Kidney epithelial cell (primary cell): ENCODE measurements at regions not wholly inside any gene's neighbourhood (a gene's known extent, or its start where the extent isn't known, plus 50 kb on each side); places are given as distances from the start of the nearest gene placed in this dataset.

ENCODE experiments used
- DNase-seq: peaks from one replicate; pipeline ENCODE4 v3.0.0-alpha.2; 2010; ENCODE audit warnings: low read depth
- H3K27me3 ChIP-seq: 2 replicates; pipeline ENCODE4 v1.6.0; 2011; ENCODE audit warnings: low read length; ENCODE audit not compliant: control insufficient read depth, insufficient read depth
- H3K36me3 ChIP-seq: 2 replicates; pipeline ENCODE4 v1.5.1; 2011; ENCODE audit warnings: low read length; ENCODE audit not compliant: control insufficient read depth, insufficient read depth
- H3K4me3 ChIP-seq: 2 replicates; pipeline ENCODE4 v1.5.1; 2011; ENCODE audit warnings: low read depth, mild to moderate bottlenecking, control low read depth, low read length
- TF ChIP-seq, protein P1 (sequence below): IDR thresholded peaks from 2 replicates; pipeline ENCODE4 v1.5.1; 2011; ENCODE audit warnings: mild to moderate bottlenecking, moderate library complexity, low read length, control low read depth, inconsistent platforms; ENCODE audit not compliant: insufficient read depth, poor library complexity, severe bottlenecking

GRCh38 chr2:9708683-9709538 lies 78.1 kb upstream of the YWHAQ start:
- Histone ChIP-seq H3K36me3 (no peaks in the 10 kb centered on the region), H3K4me3 (no peak overlapping the region), H3K27me3 (no peaks in the 10 kb centered on the region)
- DNase-seq = no peak
- TF ChIP-seq, protein P1, sequence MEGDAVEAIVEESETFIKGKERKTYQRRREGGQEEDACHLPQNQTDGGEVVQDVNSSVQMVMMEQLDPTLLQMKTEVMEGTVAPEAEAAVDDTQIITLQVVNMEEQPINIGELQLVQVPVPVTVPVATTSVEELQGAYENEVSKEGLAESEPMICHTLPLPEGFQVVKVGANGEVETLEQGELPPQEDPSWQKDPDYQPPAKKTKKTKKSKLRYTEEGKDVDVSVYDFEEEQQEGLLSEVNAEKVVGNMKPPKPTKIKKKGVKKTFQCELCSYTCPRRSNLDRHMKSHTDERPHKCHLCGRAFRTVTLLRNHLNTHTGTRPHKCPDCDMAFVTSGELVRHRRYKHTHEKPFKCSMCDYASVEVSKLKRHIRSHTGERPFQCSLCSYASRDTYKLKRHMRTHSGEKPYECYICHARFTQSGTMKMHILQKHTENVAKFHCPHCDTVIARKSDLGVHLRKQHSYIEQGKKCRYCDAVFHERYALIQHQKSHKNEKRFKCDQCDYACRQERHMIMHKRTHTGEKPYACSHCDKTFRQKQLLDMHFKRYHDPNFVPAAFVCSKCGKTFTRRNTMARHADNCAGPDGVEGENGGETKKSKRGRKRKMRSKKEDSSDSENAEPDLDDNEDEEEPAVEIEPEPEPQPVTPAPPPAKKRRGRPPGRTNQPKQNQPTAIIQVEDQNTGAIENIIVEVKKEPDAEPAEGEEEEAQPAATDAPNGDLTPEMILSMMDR = no peak

DNA sequence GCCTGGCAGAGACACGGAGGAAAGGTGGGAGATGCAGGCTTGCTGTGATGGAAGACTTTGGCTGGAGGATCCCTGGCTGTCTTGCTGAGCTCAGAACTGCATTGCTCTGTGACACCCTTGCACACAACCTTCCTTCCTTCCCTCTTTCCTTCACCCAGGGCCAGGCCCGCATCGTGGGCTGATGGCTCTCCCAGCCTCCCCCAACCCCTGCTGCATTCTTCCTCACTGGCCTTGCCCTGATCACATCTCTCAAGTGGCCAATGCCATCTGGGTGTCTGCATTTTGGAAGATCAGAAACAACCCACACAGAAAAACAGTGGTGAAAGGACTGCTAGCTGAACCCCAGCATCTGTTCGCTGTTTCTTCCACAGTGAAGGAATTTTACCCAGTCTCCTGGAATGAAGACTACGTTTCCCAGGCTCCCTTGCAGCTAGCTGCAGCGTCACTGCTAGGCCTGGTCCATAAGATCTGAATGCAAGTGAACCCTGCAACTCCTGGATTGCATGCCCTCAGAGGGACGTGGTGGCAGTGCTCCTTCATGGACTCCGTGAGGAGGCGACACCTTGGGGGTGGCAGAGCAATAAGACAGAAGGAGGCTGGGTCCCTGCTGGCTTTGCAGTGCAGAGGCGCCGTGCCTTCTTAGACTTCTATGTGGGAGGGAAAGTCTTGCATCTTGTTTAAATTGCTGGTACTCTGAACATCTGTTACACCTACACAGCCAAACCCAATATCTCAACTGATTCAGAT lies 78.9 kb upstream of the YWHAQ start:
- no peak for DNase-seq
- no peak overlapping the region for H3K4me3 ChIP-seq
- H3K36me3 ChIP-seq = no peaks in the 10 kb centered on the region
- TF ChIP-seq, protein P1 = no peak
- H3K27me3 ChIP-seq = no peaks in the 10 kb centered on the region

DNA sequence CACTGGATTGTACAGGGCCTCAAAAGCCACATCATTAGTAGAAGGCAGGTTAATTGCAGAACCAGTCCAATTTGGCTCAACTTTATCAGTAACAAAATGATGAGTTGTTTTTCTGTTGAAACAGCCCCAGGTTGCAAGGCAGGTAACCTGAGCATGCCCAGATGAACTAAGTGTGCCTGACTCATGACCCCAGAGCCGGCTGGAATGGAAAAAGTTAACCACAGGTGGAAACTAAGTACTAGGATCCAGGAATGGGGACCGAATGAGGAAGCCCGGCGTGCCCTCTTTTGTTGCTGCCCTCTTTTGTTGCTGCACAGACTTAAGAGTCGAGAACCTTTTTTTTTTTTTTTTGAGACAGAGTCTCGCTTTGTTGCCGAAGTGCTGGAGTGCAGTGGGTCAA lies 79.5 kb upstream of the YWHAQ start:
- TF ChIP-seq, protein P1 = no peak
- Histone ChIP-seq H3K36me3 (no peaks in the 10 kb centered on the region), H3K4me3 (no peak overlapping the region), H3K27me3 (no peaks in the 10 kb centered on the region)
- DNase-seq = no peak

DNA sequence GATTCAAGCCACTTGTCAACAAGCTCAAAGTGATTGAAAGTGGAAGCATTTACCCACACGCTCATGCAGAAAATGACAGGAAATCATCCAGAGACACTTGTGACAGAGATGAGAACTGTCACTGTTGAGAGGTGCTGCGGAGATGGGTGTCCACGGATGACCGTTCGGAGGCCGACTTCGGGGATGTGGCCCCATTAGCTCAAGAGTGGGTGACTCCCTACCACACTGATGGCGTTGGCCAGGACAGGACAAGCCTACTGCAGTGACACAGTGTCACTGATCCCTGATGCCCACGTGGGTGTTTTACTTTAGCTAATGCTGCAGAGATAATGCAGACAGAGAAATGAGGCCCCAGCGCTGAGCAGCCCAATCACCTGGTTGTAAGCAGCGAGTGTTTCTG lies 81.5 kb upstream of the YWHAQ start:
- no peaks in the 10 kb centered on the region for H3K27me3 ChIP-seq
- TF ChIP-seq, protein P1 = no peak

DNA sequence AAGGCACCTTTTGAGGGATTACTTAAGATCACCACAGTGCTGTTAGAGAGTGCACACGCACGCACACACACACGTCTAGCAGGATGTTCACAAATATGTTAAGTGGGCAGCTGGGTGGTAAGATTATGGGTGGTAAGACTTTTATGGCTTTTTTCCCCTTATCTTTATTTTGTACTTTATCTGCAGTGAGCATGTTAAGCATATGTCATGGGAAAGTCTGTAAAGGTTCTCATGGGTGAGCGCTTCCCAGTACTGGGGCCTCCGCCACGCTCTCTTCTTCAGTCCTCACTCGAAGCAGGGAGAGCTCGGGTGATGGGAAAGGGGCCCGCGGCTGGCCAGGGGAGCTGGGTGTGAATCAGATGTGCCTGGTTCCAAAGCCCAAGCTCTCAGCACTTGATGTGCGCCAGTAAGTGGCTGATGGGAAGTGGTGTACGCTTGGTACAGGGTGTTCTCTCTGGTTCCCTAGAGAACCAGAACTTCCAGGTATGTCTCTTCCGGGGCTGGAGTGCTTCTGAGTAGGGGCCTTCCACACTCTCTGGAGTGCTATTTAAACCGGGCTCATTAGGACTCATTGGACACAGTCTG lies 83.9 kb upstream of the YWHAQ start:
- TF ChIP-seq, protein P1 = no peak
- no peak for DNase-seq
- H3K27me3 ChIP-seq = no peaks in the 10 kb centered on the region
- H3K4me3 ChIP-seq = no peak overlapping the region
- H3K36me3 ChIP-seq = no peaks in the 10 kb centered on the region

More for the DNA sequence above, 81.5 kb upstream of the YWHAQ start:
- DNase-seq = no peak
- H3K36me3 ChIP-seq = no peaks in the 10 kb centered on the region
- H3K4me3 ChIP-seq = no peak overlapping the region
